Embryonic facial prominence (tissue), 1 donor: ENCODE measurements at regions not wholly inside any gene's neighbourhood (a gene's known extent, or its start where the extent isn't known, plus 50 kb on each side); places are given as distances from the start of the nearest gene placed in this dataset.
"Not testable (repeated sequence)": the region's sequence is repeated elsewhere in the genome, so short reads cannot be mapped to it uniquely, and the experiment has no call there.

Source experiments
- DNase-seq: peaks from one replicate; pipeline ENCODE4 v3.0.0-alpha.2; 2016; ENCODE audit errors: extremely low spot score

DNA sequence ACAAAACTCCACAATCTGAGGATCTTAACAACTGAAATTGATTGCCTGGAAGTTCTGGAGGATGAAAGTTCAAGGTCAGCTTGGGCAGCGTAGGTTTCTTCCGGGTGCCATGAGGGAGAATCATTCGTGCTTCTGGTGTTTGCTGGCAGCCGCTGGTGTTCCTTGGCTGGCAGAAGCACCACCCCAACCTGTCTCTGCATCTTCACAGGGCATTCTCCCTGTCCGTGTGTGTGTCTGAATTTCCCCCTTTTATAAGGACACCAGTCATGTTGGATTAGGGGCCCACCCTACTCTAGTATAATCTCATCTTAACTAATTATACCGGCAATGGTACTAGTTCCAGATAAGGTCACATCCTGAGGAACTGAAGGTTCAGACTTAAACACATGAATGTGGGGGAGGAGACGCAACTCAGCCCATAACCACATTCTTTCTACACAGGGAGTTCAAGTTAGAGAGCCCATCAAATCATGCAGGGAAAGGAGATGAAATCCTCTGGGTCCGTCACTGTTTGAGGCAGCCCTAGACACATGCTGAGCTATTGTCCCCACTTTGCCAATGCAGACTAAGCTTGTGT is 175.9 kb upstream of the PLGLB2 start:
- not testable (repeated sequence) for DNase-seq

DNA sequence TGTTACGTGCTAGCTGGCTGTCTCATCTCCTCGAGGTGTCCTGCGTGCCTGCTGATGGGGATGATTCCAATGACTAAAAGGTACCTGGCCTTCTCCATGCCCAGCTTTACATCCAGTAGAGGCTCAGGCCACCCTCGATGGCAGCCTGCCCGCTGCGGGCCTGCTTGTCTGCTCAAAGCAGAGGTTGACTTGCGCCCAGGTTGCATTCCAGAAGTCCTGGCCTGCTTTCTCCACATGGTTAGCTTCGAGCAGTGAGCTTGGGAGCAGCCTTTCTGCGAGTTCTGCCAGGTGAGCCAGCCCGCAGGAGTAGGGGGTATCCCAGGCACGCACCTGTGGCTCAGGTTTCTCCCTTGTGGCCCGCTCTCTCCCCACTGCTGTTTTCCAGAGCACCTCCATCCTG is 175.0 kb upstream of the PLGLB2 start:
- DNase-seq, result not testable (repeated sequence)

DNA sequence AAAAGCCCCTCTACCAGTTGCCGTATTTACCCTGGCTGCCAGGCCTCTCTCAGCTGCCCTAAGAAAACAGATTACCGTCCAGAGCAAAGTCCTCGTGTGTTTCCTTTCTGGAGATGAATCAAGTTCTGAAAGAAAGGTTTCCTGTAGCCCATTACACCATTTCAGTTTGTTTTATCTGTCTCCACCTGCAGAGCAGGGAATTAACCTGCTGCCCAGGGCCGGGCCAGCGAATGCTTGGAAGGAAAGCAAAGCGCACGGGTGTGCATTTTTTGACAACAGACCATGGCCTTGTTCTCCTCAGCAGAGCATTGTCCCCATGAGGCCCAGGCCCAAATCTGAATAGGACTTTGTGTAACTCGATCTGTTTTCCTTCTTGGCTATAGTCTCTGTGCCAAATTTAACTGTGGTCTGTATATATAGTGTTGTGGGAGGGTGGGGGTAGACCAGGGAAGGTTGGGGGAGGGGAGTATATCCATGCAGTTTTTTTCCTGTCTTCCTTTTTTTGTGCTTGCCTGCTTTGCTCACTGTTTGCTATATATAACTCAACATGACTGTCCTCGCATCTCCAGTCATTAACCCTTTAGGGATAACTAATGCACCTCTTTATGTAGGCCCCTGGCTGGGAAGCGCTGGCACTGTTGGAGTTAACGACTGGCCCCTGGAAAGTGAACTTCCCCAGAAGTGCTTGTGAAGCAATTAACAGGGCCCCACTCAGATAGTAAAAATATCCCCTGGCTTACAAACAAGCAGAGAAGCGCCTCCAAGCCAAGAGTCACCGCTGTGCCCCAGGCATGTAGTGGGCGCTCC is 174.3 kb upstream of the PLGLB2 start:
- not testable (repeated sequence) for DNase-seq

DNA sequence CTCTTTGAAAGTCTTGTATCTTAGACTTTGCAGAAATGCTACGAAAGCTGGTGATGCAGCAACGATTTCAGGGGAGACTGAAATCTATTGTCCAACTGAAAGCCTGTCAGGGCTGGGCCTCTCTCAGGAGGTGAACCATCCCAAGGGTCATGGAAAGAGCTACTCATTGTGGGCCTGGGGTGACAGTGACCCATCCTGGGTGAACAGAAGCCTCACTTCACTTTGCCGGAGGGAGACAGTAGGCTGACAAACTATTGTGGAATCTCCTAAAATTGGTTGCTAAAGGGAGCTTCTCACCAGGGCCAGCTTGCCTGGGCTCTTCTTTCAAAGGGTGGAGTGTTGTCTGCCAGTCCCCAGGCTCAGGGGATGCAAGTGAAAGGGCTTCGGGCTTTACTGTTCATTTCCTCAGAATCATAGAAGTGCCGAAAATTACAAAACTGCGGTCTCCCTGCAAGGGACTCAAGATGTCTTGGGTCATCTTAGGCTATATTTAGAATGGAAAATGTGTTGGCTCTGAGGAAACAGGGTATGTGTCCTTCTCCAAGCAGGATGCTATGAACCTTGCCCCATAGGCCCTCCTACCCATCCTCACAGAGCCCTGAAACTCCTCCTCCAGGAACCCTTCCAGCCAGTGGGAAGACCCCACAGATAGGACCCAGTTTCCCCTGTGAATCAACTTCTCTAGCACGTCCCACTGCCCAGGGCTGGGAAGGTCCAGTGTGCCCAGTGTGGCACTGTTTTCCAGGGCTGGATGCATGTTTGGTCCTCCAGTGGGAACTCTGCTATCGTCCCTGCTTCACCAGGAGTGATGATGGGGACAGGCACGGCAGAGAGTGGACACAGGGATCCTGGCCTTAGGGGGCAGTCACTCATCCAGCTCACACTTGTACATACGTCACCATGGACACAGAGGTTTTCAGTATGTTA is 173.4 kb upstream of the PLGLB2 start:
- not testable (repeated sequence) for DNase-seq

DNA sequence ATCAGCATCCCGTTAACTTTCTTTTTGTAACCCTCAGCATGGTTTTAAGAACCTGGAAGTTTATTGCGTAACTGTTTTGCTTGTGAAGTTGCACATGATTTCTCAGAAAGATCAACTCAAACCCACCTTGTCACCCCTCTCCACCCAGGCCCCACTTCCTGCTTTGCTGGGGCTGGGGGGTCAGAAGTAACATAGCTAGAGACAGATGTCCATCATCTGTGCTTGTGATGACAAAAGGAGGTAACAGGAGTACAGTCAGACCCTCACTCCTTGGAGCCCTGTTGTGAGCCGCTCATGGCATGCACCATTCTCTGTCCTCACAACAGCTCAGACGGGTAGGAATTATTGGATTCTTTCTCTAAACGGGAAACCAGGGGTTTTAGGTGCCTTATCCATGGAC is 172.7 kb upstream of the PLGLB2 start:
- not testable (repeated sequence) for DNase-seq

DNA sequence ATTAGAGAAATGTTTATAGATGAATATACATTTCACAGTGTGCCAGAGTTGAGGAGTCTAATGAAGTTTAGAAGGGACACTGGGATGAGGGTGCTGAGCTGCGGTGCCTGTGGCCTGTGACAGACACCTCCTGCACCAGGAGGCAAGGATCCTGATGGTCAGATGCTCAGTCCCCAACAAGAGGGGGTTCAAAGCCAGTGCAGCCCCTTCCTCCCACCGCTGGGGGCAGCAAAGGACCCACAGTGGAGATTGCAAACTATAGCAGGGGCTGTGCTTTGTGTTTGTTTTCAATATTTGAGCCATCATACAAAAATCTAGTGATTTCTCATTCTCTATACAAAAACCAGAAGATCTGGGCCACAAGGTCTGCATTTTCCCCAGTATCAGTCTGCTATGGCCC is 170.5 kb upstream of the PLGLB2 start:
- DNase-seq, result not testable (repeated sequence)

DNA sequence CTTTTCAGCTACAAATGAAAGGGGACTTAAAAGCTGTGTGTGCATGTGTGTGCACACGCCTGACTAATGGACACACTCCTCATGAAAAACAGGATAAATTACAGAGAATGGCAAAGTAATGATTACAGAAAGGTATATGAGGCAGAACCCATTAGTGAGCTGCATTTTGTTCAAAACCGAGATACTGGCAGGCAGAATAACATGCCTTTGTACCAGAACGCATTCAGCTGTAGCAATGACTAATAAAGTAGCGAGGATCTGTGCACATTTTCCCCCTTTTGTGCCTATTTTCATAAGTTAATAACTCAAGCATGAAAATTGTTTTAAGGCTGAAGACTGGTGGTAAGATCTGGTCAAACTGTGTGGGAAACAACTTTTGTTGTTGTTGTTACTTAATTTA is 165.7 kb upstream of the PLGLB2 start:
- DNase-seq, result not testable (repeated sequence)

DNA sequence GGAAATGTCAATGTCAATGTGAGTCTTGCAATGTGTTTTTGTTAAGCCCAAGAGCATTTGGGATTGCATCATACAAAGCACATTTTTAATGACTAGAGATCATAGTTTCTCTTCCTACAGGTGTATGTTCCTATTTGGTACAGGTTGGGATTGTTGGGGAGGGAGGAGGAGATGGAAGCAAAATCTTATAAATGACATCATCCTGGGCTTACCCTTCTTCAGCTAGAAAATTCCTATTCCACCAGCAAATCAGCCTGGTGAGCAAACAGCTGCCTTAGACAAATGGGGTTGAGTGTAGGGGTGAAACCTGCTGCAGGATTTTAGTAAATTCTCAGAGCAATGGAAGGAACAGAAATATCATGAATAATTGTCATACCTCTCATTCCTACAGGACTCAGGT is 165.3 kb upstream of the PLGLB2 start:
- DNase-seq, result not testable (repeated sequence)

DNA sequence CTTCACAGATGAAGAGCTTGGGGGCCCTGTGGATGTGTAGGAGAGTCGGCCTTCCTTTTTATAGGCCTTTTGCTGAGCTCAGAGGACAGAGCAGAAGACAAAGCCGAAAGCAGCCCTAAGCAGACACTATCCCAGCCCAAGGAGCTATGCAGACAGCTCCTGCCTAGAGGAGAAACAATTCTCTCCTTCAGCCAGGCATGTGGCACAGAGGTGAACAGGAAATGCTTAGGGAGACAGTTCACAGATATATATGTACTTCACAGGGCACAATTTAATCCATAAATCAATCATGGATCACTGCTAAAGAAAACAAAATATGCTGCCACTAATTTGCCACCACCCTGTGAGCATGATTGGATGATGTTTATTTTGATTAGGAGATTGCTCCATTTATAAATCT is 164.5 kb upstream of the PLGLB2 start:
- not testable (repeated sequence) for DNase-seq

DNA sequence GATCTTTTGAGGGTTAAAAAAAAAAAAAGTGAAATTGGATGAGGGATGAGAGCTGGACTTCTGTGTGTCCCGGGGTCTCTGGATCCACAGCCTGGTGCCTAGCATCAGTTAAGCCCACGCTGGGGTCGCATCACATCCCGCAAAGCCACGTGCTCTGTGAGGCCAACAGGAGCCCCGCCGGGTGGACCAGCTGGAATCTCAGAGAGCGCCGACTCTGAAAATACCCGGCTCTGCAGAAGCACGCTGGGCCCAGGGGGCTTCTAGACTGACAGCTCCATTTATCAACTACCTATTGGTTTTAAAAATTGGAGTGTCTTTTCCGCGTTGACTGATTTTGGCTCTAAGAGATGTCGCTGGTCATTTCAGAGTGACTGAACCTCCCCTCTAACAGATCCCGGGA is 164.1 kb upstream of the PLGLB2 start:
- DNase-seq, result not testable (repeated sequence)

DNA sequence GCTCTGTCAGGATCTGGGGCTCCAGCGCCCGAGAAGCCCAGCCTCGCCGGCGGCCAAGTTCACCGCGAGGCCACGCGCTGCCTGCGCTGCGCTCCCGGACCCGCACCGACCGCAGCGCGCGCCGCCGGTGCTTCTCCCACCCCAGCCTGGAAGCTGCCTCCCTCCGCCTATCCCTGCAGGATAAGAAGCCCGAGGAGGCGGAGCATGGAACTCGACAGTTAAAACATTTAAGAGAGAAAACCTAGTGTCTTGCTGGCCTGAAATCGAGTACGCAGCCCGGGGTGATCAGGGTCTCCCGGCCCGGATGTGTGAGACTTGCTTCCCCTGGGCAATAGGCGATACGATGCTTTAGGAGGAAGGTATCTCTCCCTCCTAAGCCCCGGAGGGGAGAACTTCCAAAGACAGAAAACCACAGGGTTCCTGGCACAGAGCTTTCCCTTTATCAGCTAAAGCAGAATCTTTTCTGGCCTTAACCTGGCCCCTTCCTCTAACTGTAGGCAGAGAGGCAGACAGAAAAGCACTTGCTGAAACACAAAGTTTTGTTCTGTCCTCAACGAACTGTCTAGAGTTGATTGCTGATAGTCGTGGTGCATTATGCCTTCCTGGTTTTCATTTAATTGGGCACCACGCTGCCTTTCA is 163.5 kb upstream of the PLGLB2 start:
- DNase-seq, result peak; percentile 9

DNA sequence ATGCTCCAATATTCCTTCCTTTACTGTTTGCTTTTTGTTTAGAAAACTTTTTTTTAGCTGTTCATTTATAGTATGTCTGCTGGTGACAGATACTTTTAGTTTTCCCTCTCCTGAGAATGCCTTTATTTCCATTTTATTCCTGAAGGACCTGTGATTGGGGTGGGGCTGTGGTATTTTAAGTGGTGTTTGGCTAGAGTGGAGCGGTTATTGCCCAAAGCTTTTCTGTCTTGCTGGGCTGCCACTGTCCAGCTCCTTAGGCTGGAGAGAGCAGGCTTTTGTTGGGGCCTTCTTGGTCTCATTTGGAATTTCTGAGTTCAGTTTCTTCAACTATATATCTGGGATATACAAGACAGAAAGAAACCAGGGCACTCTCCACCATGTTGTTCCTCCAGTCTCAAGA is 160.0 kb upstream of the PLGLB2 start:
- not testable (repeated sequence) for DNase-seq

DNA sequence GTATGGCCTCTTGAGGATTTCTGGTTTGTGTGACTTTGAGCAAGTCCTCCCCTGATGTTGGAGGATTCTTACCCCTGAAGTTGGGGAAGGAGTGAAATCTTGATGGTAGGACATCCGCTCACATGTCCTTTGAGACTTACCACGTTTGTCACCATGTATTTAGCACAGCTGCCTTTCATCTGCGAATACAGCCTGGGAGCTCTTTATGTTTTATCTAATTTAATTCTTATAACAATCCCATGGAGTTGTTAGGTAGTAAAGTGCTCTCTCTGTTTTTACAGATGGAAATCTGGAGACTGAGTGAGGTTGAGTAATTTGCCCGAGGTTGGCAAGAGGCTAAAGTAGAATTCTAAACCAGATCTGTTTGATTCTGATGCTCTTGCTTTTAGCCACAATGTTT is 154.9 kb upstream of the PLGLB2 start:
- not testable (repeated sequence) for DNase-seq

DNA sequence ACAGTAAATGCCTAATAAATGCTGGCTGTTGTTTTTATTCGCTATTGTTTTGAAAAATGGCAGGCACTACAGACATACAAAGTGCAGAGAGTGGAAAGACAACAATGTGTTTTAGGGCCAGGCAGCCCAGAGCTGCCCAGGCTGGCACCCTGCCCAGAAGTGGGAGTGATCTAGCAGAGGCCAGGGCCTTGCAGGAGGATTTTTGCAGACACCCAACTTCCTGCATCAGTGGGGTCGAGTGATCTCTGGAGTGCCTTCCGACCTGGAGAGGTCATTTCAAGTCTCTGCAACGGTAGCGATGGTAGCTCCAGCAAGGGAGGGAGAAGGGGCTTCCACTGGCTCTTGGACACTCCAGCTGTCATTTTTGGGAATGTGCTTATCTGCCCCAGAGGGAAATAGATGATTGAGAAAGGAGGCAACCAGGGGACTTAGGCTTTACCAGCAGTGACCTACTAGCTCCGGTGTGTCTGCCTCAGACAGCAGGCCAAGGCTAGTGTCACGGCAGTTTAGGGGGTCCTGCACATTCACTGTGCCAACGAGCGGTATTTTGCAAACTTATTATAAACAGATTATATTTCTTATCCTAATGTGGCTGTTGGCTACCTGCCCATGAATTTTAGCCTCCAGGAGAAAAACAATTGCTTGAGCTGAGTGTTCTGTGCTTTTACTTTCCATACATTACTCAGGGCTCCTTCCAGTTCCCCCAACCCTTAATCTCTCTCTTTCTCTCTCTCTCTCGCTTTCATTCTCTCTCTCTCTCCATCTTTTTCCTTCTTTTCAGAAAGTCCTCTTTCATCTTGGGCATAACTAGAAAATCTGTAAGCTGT is 153.9 kb upstream of the PLGLB2 start:
- peak; percentile 5 for DNase-seq

DNA sequence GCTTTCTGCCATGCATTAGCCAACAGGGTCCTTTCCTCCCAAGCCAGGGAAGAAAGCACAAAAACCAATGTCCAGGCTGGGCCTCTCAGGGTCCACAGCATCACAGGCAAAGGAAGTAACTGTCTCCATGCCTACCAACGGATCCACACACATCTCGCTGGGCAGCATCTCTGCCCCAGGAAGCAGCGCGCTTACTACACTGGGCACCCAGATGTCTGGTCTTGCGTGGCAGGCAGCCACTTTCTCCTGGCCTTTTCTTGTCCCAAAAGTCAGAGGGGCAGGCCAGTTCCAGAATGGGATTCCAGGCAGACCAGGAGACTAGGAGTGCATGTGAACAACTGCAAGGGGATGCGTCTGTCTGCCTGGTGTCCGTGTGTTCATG is 153.3 kb upstream of the PLGLB2 start:
- DNase-seq, result not testable (repeated sequence)

DNA sequence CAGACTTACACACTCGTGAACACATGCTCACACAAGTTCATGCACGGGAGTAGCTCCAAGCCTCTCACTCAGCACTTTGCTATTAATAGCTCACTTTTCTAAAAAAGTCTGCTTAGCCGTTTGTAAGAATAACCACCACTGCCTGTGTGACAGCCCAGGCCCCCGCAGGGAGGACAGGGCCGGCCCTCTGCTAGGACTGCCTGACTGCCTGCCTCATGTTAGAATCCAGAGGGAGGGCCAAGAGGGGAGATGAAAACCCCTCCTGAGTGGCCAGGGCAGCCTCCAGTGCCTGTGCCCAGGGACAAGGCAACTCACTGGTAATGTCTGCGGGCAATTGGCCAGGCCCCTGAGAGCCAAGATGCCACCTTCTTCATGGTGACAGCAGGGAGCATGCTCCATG is 152.9 kb upstream of the PLGLB2 start:
- peak; percentile 5 for DNase-seq

DNA sequence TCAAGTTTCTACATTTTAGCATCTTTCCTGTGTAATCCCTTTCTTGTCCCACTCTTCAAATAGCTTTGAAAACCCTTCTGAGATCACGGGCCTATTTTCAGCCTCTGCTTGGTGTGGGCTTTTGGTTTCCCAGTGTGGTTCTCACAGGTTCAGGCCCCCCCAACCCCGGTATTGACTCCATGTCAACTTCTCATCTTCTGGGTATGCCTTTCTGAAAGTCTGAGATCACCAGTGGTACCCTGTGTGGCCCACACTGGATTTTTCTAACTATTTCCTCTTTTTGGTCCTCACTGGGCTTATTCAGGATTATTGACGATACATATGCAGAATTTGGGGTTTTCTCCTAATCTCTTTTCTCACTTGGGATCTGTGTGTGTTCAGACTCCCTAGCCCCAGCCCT is 146.9 kb upstream of the PLGLB2 start:
- not testable (repeated sequence) for DNase-seq

DNA sequence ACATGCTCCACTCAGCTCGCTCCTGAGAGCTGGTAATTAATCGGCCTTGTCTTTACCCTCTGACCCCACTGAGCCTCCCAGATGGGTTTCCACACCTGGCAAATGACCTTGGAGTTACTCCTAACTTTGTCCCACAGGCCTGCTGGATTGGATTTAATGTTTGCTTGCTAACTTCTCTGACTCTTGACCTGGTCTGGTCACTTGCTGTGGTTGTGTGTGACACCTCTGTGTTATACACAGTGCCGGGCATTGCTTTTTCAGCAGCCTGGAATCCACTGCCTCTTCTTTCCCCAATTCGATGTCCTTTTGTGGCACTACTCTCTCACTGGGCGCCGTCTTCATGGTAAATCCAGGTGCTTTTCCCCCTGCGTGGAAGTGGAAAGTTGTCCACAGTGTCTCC is 145.8 kb upstream of the PLGLB2 start:
- not testable (repeated sequence) for DNase-seq

DNA sequence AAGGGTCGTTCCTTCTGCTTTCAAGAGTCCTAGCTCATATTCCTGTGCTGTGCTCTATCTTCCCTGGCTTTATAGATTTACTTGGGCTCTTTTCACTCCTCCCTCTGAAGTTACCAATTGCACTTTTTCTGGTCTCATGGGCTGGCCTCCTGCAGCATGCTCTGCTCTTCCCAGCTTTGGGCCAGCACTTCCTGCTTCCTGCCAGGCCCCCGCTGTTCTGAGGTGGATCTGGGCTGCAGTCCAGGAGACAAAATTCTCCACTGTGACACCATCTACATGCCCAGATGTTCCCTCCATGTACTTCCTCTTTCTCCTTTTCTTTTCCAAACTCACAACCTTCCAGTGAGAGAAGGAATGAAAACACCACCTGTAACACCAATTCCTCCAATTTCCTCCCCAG is 145.2 kb upstream of the PLGLB2 start:
- not testable (repeated sequence) for DNase-seq

DNA sequence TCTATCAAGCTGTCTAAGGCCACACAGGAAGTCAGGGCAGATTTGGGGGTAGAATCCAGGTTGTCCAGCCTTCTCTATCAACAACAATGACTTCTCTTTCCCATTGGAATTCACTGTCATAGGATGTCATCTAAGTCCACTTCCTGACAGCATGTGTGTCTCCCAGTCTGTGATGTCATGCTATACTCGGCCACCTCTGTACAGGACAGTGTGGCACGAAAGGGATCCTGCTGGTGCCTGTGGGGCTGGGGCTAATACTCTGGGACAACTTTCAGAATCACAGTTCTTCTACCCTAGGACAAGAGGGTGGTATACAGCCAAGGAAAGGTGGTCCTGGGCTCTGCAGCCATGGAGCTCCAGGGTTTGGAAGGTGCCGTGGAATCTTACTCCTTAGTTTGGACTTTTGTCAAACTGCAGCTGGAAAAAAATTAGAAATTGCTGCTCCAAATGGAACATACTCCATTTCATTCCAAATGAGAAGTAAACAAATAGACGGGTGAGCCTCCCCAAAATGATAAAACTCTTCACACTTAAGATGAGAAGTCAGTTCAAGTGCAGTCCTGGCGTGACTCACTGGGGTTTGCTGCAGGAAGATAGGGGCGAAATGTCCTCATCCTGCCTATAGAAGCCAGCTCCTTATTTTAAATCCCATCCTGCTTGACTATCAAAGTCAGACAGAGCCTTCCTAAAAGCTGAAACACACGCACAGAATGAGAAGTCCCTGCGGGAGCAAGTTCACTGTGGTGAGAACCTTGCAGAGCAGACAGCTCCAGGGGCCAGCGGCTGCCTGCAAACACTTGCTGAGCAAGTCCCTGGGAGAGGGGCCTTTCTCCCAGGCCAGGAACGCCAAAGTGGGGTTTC is 144.2 kb upstream of the PLGLB2 start:
- not testable (repeated sequence) for DNase-seq
